OCI-LY7 (cell line): ENCODE measurements at regions not wholly inside any gene's neighbourhood (a gene's known extent, or its start where the extent isn't known, plus 50 kb on each side); places are given as distances from the start of the nearest gene placed in this dataset.
"Not testable (repeated sequence)": the region's sequence is repeated elsewhere in the genome, so short reads cannot be mapped to it uniquely, and the experiment has no call there.

Experiments used
- BruUV-seq: library from RNA; stranded (reverse); fragments of 400-500 nt; replicated peaks from 2 replicates; lab custom pipeline; 2021; lab: Mats Ljungman, UMichigan
- CTCF ChIA-PET: fragments of 300-600 bp; sonication (Branson Sonifier 250); formaldehyde crosslinking; loops from one replicate; lab custom pipeline; 2022; ENCODE audit warnings: antibody characterized with exemption; ENCODE audit not compliant: unreplicated experiment; lab: Charles Lee
- POLR2A ChIA-PET: fragments of 300-600 bp; sonication (Branson Sonifier 250); formaldehyde crosslinking; loops from one replicate; lab custom pipeline; 2022; ENCODE audit warnings: antibody characterized with exemption; lab: Charles Lee
- DNase-seq: peaks from one replicate; pipeline ENCODE4 v3.0.0-alpha.2; 2015; ENCODE audit warnings: low spot score
- H2AFZ ChIP-seq: fragments of 200-600 bp; sonication (generic), shearing (Covaris generic); 2 replicates; pipeline ENCODE4 v1.6.1; 2014; ENCODE audit warnings: mild to moderate bottlenecking, antibody characterized with exemption, low read length, moderate library complexity
- H3K27ac ChIP-seq: fragments of 200-600 bp; sonication (generic); 2 replicates; pipeline ENCODE4 v1.5.1; 2014; ENCODE audit warnings: mixed run types, low read depth, mild to moderate bottlenecking, moderate library complexity, low read length, inconsistent platforms; ENCODE audit not compliant: poor library complexity, severe bottlenecking
- H3K36me3 ChIP-seq: fragments of 200-600 bp; sonication (generic); 2 replicates; pipeline ENCODE4 v1.6.1; 2014; ENCODE audit warnings: mild to moderate bottlenecking, antibody characterized with exemption, low read length, moderate library complexity, mixed read lengths; ENCODE audit not compliant: insufficient read depth
- H3K4me1 ChIP-seq: fragments of 200-600 bp; sonication (generic); 2 replicates; pipeline ENCODE4 v1.5.1; 2014; ENCODE audit warnings: mild to moderate bottlenecking, low read length; ENCODE audit not compliant: insufficient read depth, poor library complexity, severe bottlenecking
- H3K4me2 ChIP-seq: fragments of 200-600 bp; sonication (generic); 2 replicates; pipeline ENCODE4 v1.6.1; 2014; ENCODE audit warnings: mild to moderate bottlenecking, low read length
- H3K4me3 ChIP-seq: fragments of 200-600 bp; sonication (generic); 2 replicates; pipeline ENCODE4 v1.5.1; 2014; ENCODE audit warnings: mild to moderate bottlenecking, low read depth, low read length; ENCODE audit not compliant: poor library complexity, severe bottlenecking
- H3K79me2 ChIP-seq: fragments of 200-600 bp; sonication (generic); 2 replicates; pipeline ENCODE4 v1.6.1; 2016; ENCODE audit warnings: low read depth, mild to moderate bottlenecking, low read length, moderate library complexity, mixed read lengths; ENCODE audit not compliant: insufficient read depth
- H3K9me2 ChIP-seq: fragments of 200-600 bp; sonication (generic); 2 replicates; pipeline ENCODE4 v1.6.1; 2016; ENCODE audit warnings: mild to moderate bottlenecking, low read length, mixed read lengths; ENCODE audit not compliant: insufficient read depth
- H3K9me3 ChIP-seq: fragments of 200-600 bp; sonication (generic); 2 replicates; pipeline ENCODE4 v1.6.1; 2014; ENCODE audit warnings: mild to moderate bottlenecking, mixed run types, low read length, mixed read lengths
- H4K20me1 ChIP-seq: fragments of 200-600 bp; sonication (generic); 2 replicates; pipeline ENCODE4 v1.6.1; 2014; ENCODE audit warnings: mild to moderate bottlenecking, antibody characterized with exemption, low read length, moderate library complexity, mixed read lengths; ENCODE audit not compliant: insufficient read depth
- CTCF ChIP-seq: fragments of 200-600 bp; sonication (generic); conservative IDR thresholded peaks from 2 replicates; pipeline ENCODE4 v1.5.1; 2014; ENCODE audit warnings: mild to moderate bottlenecking, antibody characterized with exemption, low read length, moderate library complexity, mixed read lengths
- EZH2phosphoT487 ChIP-seq: fragments of 200-600 bp; sonication (generic); IDR thresholded peaks from 2 replicates; pipeline ENCODE4 v1.6.1; 2018; ENCODE audit warnings: low read depth, borderline replicate concordance, mild to moderate bottlenecking, mixed run types, antibody characterized with exemption, low read length, moderate library complexity, mixed read lengths
- intact Hi-C: fragments of 100-400 bp; cut with micrococcal nuclease; formaldehyde crosslinking; loops from one replicate; pipeline ENCODE4 v1.10.0; 2022; ENCODE audit not compliant: unreplicated experiment

- TF ChIP-seq EZH2phosphoT487 (no peak), CTCF (no peak)
- ChIA-PET POLR2A (interaction anchor here (0.9 kb wide), 1 partner anchor 15 kb away, joined by 3 read pairs; no protein-coding TSS in a partner anchor), CTCF (no interaction called here)
- H3K9me2 ChIP-seq = no peaks in the 10 kb centered on the region
- H3K79me2 ChIP-seq = no peaks in the 10 kb centered on the region
- H3K4me2 ChIP-seq = no peak overlapping the region
- no peak overlapping the region for H2AFZ ChIP-seq
- BruUV-seq = no TSS peak
- intact Hi-C loops = no loop called here
- no peaks in the 10 kb centered on the region for H3K9me3 ChIP-seq
- no peaks in the 10 kb centered on the region for H3K36me3 ChIP-seq
- no peak overlapping the region for H3K4me3 ChIP-seq
- no peaks in the 10 kb centered on the region for H4K20me1 ChIP-seq
- no peaks in the 10 kb centered on the region for H3K4me1 ChIP-seq
- no peak for DNase-seq
- H3K27ac ChIP-seq = no peak overlapping the region
Observed at GRCh38 chr7:119254742-119255141, 1018.2 kb upstream of the KCND2 start.

GRCh38 chr7:119256001-119256400 lies 1017.0 kb upstream of the KCND2 start:
- intact Hi-C loops = no loop called here
- Histone ChIP-seq H3K9me3 (no peaks in the 10 kb centered on the region), H4K20me1 (no peaks in the 10 kb centered on the region), H3K4me1 (no peaks in the 10 kb centered on the region), H3K9me2 (no peaks in the 10 kb centered on the region), H3K4me2 (no peak overlapping the region), H3K27ac (no peak overlapping the region), H3K4me3 (no peak overlapping the region), H3K36me3 (no peaks in the 10 kb centered on the region), H3K79me2 (no peaks in the 10 kb centered on the region), H2AFZ (no peak overlapping the region)
- BruUV-seq = no TSS peak
- TF ChIP-seq CTCF = no peak
- TF ChIP-seq EZH2phosphoT487 = no peak
- ChIA-PET POLR2A (no interaction called here), CTCF (no interaction called here)
- no peak for DNase-seq

- no peaks in the 10 kb centered on the region for H3K9me3 ChIP-seq
- H3K4me2 ChIP-seq = no peak overlapping the region
- no peak overlapping the region for H3K27ac ChIP-seq
- intact Hi-C loops = no loop called here
- DNase-seq = no peak
- H3K4me1 ChIP-seq = no peaks in the 10 kb centered on the region
- no peaks in the 10 kb centered on the region for H3K36me3 ChIP-seq
- no TSS peak for BruUV-seq
- H2AFZ ChIP-seq = no peak overlapping the region
- TF ChIP-seq CTCF = no peak
- H3K4me3 ChIP-seq = no peak overlapping the region
- H4K20me1 ChIP-seq = no peaks in the 10 kb centered on the region
- H3K79me2 ChIP-seq = no peaks in the 10 kb centered on the region
- CTCF ChIA-PET = no interaction called here
- no peaks in the 10 kb centered on the region for H3K9me2 ChIP-seq
- POLR2A ChIA-PET = no interaction called here
Observed at GRCh38 chr7:119256446-119257131, 1016.4 kb upstream of the KCND2 start.

- CTCF ChIA-PET, H3K79me2 ChIP-seq, DNase-seq, H3K4me1 ChIP-seq, H3K4me3 ChIP-seq, intact Hi-C loops, H3K9me3 ChIP-seq, H4K20me1 ChIP-seq, H3K9me2 ChIP-seq, H2AFZ ChIP-seq, H3K36me3 ChIP-seq, POLR2A ChIA-PET, H3K4me2 ChIP-seq, H3K27ac ChIP-seq, BruUV-seq: not testable (repeated sequence)
Observed at GRCh38 chr7:119266790-119267189, 1006.2 kb upstream of the KCND2 start.
